DOHH2 (cell line): ENCODE measurements at regions not wholly inside any gene's neighbourhood (a gene's known extent, or its start where the extent isn't known, plus 50 kb on each side); places are given as distances from the start of the nearest gene placed in this dataset.

ENCODE experiments used
- H3F3A ChIP-seq: fragments of 200-600 bp; sonication (generic), shearing (Covaris generic); 2 replicates; pipeline ENCODE4 v1.6.0; 2016; ENCODE audit warnings: antibody characterized with exemption, mild to moderate bottlenecking; ENCODE audit not compliant: control insufficient read depth, insufficient read depth
- H3K27ac ChIP-seq: fragments of 200-600 bp; sonication (generic); 2 replicates; pipeline ENCODE4 v1.5.1; 2014; ENCODE audit warnings: low read depth, mild to moderate bottlenecking, low read length, moderate library complexity
- H3K27me3 ChIP-seq: fragments of 200-600 bp; sonication (generic); 2 replicates; pipeline ENCODE4 v1.6.1; 2014; ENCODE audit warnings: mild to moderate bottlenecking, low read length, mixed read lengths; ENCODE audit not compliant: control insufficient read depth
- H3K36me3 ChIP-seq: fragments of 200-600 bp; sonication (generic); 2 replicates; pipeline ENCODE4 v1.6.1; 2014; ENCODE audit warnings: mild to moderate bottlenecking, low read length, moderate library complexity, mixed read lengths; ENCODE audit not compliant: control insufficient read depth
- H3K4me1 ChIP-seq: fragments of 200-600 bp; sonication (generic); 2 replicates; pipeline ENCODE4 v1.6.1; 2014; ENCODE audit warnings: mild to moderate bottlenecking, low read length, mixed read lengths; ENCODE audit not compliant: control insufficient read depth
- H3K4me2 ChIP-seq: fragments of 200-600 bp; sonication (generic); 2 replicates; pipeline ENCODE4 v1.6.0; 2014; ENCODE audit warnings: mild to moderate bottlenecking, low read length, moderate library complexity
- H3K4me3 ChIP-seq: fragments of 200-600 bp; sonication (generic); 2 replicates; pipeline ENCODE4 v1.5.1; 2014; ENCODE audit warnings: mild to moderate bottlenecking, low read length, mixed read lengths
- H3K79me2 ChIP-seq: fragments of 200-600 bp; sonication (generic); 2 replicates; pipeline ENCODE4 v1.6.1; 2014; ENCODE audit warnings: mild to moderate bottlenecking, low read length, mixed read lengths; ENCODE audit not compliant: control insufficient read depth
- H3K9me2 ChIP-seq: fragments of 200-600 bp; sonication (generic); replicated peaks from 2 replicates; pipeline ENCODE4 v1.6.1; 2014; ENCODE audit warnings: mild to moderate bottlenecking, low read length, mixed read lengths; ENCODE audit not compliant: control insufficient read depth
- H3K9me3 ChIP-seq: fragments of 200-600 bp; sonication (generic); 2 replicates; pipeline ENCODE4 v1.6.1; 2014; ENCODE audit warnings: antibody characterized with exemption, low read length, mixed read lengths; ENCODE audit not compliant: control insufficient read depth, insufficient read depth
- H4K20me1 ChIP-seq: fragments of 200-600 bp; sonication (generic); 2 replicates; pipeline ENCODE4 v1.6.0; 2014; ENCODE audit warnings: low read depth, mild to moderate bottlenecking, antibody characterized with exemption, low read length, moderate library complexity; ENCODE audit not compliant: control insufficient read depth, insufficient read depth
- CTCF ChIP-seq: fragments of 200-600 bp; sonication (generic); IDR thresholded peaks from one replicate; pipeline ENCODE4 v1.5.1; 2014; ENCODE audit warnings: antibody characterized with exemption, mild to moderate bottlenecking, low read depth, low read length; ENCODE audit not compliant: poor library complexity, severe bottlenecking
- EZH2phosphoT487 ChIP-seq: fragments of 200-600 bp; sonication (generic); IDR thresholded peaks from 2 replicates; pipeline ENCODE4 v1.6.1; 2017; ENCODE audit warnings: borderline replicate concordance, mild to moderate bottlenecking, antibody characterized with exemption, low read length, moderate library complexity, mixed read lengths

GRCh38 chr6:126180585-126180984 lies 159.3 kb upstream of the CENPW start:
- H3F3A ChIP-seq: no peaks in the 10 kb centered on the region
- peaks cover 2% of the 10 kb centered on the region; the same call in 1 of the 2 replicates for H3K27me3 ChIP-seq
- H3K27ac ChIP-seq: no peak overlapping the region
- H3K9me2 ChIP-seq: no peaks in the 10 kb centered on the region
- no peak overlapping the region for H3K4me2 ChIP-seq
- no peaks in the 10 kb centered on the region for H3K4me1 ChIP-seq
- H3K9me3 ChIP-seq: no peaks in the 10 kb centered on the region
- H3K36me3 ChIP-seq: no peaks in the 10 kb centered on the region
- TF ChIP-seq CTCF (no peak), EZH2phosphoT487 (no peak)
- H3K4me3 ChIP-seq: no peak overlapping the region
- H3K79me2 ChIP-seq: no peaks in the 10 kb centered on the region
- H4K20me1 ChIP-seq: no peaks in the 10 kb centered on the region; the same call in 1 of the 2 replicates

- no peaks in the 10 kb centered on the region for H3K36me3 ChIP-seq
- H4K20me1 ChIP-seq: no peaks in the 10 kb centered on the region; the same call in 1 of the 2 replicates
- no peaks in the 10 kb centered on the region for H3F3A ChIP-seq
- no peaks in the 10 kb centered on the region for H3K27me3 ChIP-seq
- no peak overlapping the region for H3K27ac ChIP-seq
- no peaks in the 10 kb centered on the region for H3K79me2 ChIP-seq
- no peak overlapping the region for H3K4me3 ChIP-seq
- H3K4me1 ChIP-seq: no peaks in the 10 kb centered on the region
- H3K9me2 ChIP-seq: no peaks in the 10 kb centered on the region
- no peak overlapping the region for H3K4me2 ChIP-seq
- H3K9me3 ChIP-seq: no peaks in the 10 kb centered on the region
- no peak for TF ChIP-seq CTCF
- no peak for TF ChIP-seq EZH2phosphoT487
These were observed 158.7 kb upstream of the CENPW start for GRCh38 chr6:126181173-126181741.

GRCh38 chr6:126181890-126182289 lies 158.0 kb upstream of the CENPW start:
- no peak overlapping the region for H3K4me3 ChIP-seq
- no peaks in the 10 kb centered on the region for H3K9me3 ChIP-seq
- H3K4me1 ChIP-seq: no peaks in the 10 kb centered on the region
- no peak overlapping the region for H3K4me2 ChIP-seq
- no peaks in the 10 kb centered on the region for H3F3A ChIP-seq
- H3K79me2 ChIP-seq: no peaks in the 10 kb centered on the region
- H3K27me3 ChIP-seq: no peaks in the 10 kb centered on the region
- no peaks in the 10 kb centered on the region for H4K20me1 ChIP-seq
- H3K36me3 ChIP-seq: no peaks in the 10 kb centered on the region
- no peak for TF ChIP-seq CTCF
- no peak for TF ChIP-seq EZH2phosphoT487
- H3K27ac ChIP-seq: no peak overlapping the region
- no peaks in the 10 kb centered on the region for H3K9me2 ChIP-seq
